IMR-90 (cell line): ENCODE measurements at regions not wholly inside any gene's neighbourhood (a gene's known extent, or its start where the extent isn't known, plus 50 kb on each side); places are given as distances from the start of the nearest gene placed in this dataset.

Experiments
- ATAC-seq: fragments of 200-7000 bp; cut with Tn5 transposase; 2 replicates; pipeline ENCODE4 v1.9.1; 2020; ENCODE audit warnings: low read depth, mild to moderate bottlenecking, moderate library complexity
- BruUV-seq: library from RNA; stranded (reverse); fragments of 400-500 nt; replicated peaks from 2 replicates; lab custom pipeline; 2021; lab: Mats Ljungman, UMichigan
- CTCF ChIA-PET: fragments of 300-600 bp; formaldehyde crosslinking; extraction: SDS; loops from one replicate; lab custom pipeline; 2021; ENCODE audit warnings: antibody characterized with exemption; lab: Yijun Ruan, JAX
- POLR2A ChIA-PET: fragments of 300-600 bp; sonication (Branson Sonifier 250); formaldehyde crosslinking; loops from one replicate; lab custom pipeline; 2022; ENCODE audit warnings: antibody characterized with exemption; ENCODE audit not compliant: unreplicated experiment; lab: Charles Lee
- DNase-seq: peaks from one replicate; pipeline ENCODE4 v3.0.0; 2013
- H2AFZ ChIP-seq: replicated peaks from 2 replicates; pipeline ENCODE3; 2013; ENCODE audit warnings: low read length, mild to moderate bottlenecking; ENCODE audit not compliant: poor library complexity
- H2AK5ac ChIP-seq: 2 replicates; pipeline ENCODE4 v1.6.1; 2013; ENCODE audit warnings: low read depth, low read length, inconsistent platforms
- H2AK9ac ChIP-seq: replicated peaks from 2 replicates; pipeline ENCODE3; 2013; ENCODE audit warnings: mild to moderate bottlenecking, low read depth, low read length, moderate library complexity; ENCODE audit not compliant: poor library complexity
- H2BK120ac ChIP-seq: 2 replicates; pipeline ENCODE4 v1.6.1; 2013; ENCODE audit warnings: low read depth, low read length, inconsistent platforms
- H2BK15ac ChIP-seq: 3 replicates; pipeline ENCODE4 v1.6.1; 2013; ENCODE audit warnings: low read depth, low read length, inconsistent platforms
- H2BK20ac ChIP-seq: 2 replicates; pipeline ENCODE4 v1.6.1; 2013; ENCODE audit warnings: low read depth, mild to moderate bottlenecking, inconsistent platforms, low read length, moderate library complexity
- H2BK5ac ChIP-seq: 2 replicates; pipeline ENCODE4 v1.6.1; 2013; ENCODE audit warnings: mild to moderate bottlenecking, low read depth, low read length, inconsistent platforms; ENCODE audit not compliant: poor library complexity, severe bottlenecking
- H3K14ac ChIP-seq: replicated peaks from 2 replicates; pipeline ENCODE4 v1.6.1; 2013; ENCODE audit warnings: low read depth, low read length, inconsistent platforms
- H3K18ac ChIP-seq: 2 replicates; pipeline ENCODE4 v1.6.1; 2013; ENCODE audit warnings: low read depth, low read length, control low read depth
- H3K23ac ChIP-seq: 2 replicates; pipeline ENCODE4 v1.6.1; 2013; ENCODE audit warnings: low read depth, low read length, inconsistent platforms
- H3K27ac ChIP-seq: 2 replicates; pipeline ENCODE4 v1.5.1; 2013; ENCODE audit warnings: mild to moderate bottlenecking, control low read depth, low read length; ENCODE audit not compliant: insufficient read depth
- H3K27me3 ChIP-seq: 2 replicates; pipeline ENCODE4 v1.6.1; 2013; ENCODE audit warnings: low read length; ENCODE audit not compliant: control insufficient read depth, insufficient read depth
- H3K36me3 ChIP-seq: 2 replicates; pipeline ENCODE4 v1.6.1; 2013; ENCODE audit warnings: low read length, mixed read lengths; ENCODE audit not compliant: control insufficient read depth, insufficient read depth
- H3K4ac ChIP-seq: 2 replicates; pipeline ENCODE4 v1.6.1; 2013; ENCODE audit warnings: low read depth, low read length, inconsistent platforms
- H3K4me1 ChIP-seq: 2 replicates; pipeline ENCODE4 v1.6.1; 2013; ENCODE audit warnings: low read length, mixed read lengths; ENCODE audit not compliant: control insufficient read depth, insufficient read depth
- H3K4me2 ChIP-seq: 2 replicates; pipeline ENCODE4 v1.6.1; 2013; ENCODE audit warnings: low read depth, mild to moderate bottlenecking, control low read depth, low read length, moderate library complexity
- H3K4me3 ChIP-seq: 2 replicates; pipeline ENCODE4 v1.5.1; 2013; ENCODE audit warnings: low read depth, mild to moderate bottlenecking, control low read depth, low read length, moderate library complexity; ENCODE audit not compliant: insufficient read depth
- H3K56ac ChIP-seq: 2 replicates; pipeline ENCODE4 v1.6.1; 2013; ENCODE audit warnings: low read length, inconsistent platforms; ENCODE audit not compliant: insufficient read depth; ENCODE audit errors: extremely low read depth
- H3K79me1 ChIP-seq, 2 experiments: 2 replicates each; pipeline ENCODE4 v1.6.1; 2013; ENCODE audit warnings: low read length in 2 of 2, inconsistent platforms in 1 of 2, low read depth in 1 of 2
- H3K9ac ChIP-seq: 2 replicates; pipeline ENCODE4 v1.6.1; 2013; ENCODE audit warnings: low read depth, low read length, control low read depth
- H3K9me1 ChIP-seq: 2 replicates; pipeline ENCODE4 v1.6.1; 2013; ENCODE audit warnings: low read length, inconsistent platforms; ENCODE audit not compliant: insufficient read depth
- H3K9me3 ChIP-seq: 2 replicates; pipeline ENCODE4 v1.6.1; 2013; ENCODE audit warnings: low read length; ENCODE audit not compliant: control insufficient read depth, insufficient read depth
- H4K20me1 ChIP-seq: 2 replicates; pipeline ENCODE4 v1.6.1; 2013; ENCODE audit warnings: low read length, inconsistent platforms; ENCODE audit not compliant: insufficient read depth
- H4K5ac ChIP-seq: 2 replicates; pipeline ENCODE4 v1.6.1; 2013; ENCODE audit warnings: mild to moderate bottlenecking, low read depth, low read length, control low read depth
- H4K8ac ChIP-seq, 2 experiments: 2 replicates each; pipeline ENCODE4 v1.6.1; 2013; ENCODE audit warnings: low read depth in 2 of 2, low read length in 2 of 2, control low read depth in 1 of 2, inconsistent platforms in 1 of 2
- H4K91ac ChIP-seq: 2 replicates; pipeline ENCODE4 v1.6.1; 2013; ENCODE audit warnings: low read depth, low read length, inconsistent platforms; ENCODE audit not compliant: insufficient read depth
- BHLHE40 ChIP-seq: fragments of 150-350 bp; IDR thresholded peaks from 2 replicates; pipeline ENCODE4 v1.6.1; 2016; ENCODE audit warnings: mild to moderate bottlenecking, low read depth, low read length
- CEBPB ChIP-seq: IDR thresholded peaks from 2 replicates; pipeline ENCODE4 v1.6.1; 2012; ENCODE audit warnings: low read depth, low read length, improper control_type of control experiment
- CHD1 ChIP-seq: IDR thresholded peaks from 2 replicates; pipeline ENCODE4 v1.6.1; 2012; ENCODE audit warnings: low read depth, low read length, improper control_type of control experiment
- NFE2L2 ChIP-seq: fragments of 150-350 bp; IDR thresholded peaks from 2 replicates; pipeline ENCODE4 v1.6.1; 2016; ENCODE audit warnings: low read depth, mild to moderate bottlenecking, low read length
- WGBS, 2 experiments: methylation state at CpG; one replicate each; pipeline versions ENCODE4 v1.1.5 to v1.1.7; 2013; ENCODE audit warnings: missing lambda C conversion rate in 2 of 2; ENCODE audit not compliant: insufficient read length in 1 of 2; ENCODE audit errors: extremely low coverage in 2 of 2; 5-methylcytosine and 5-hydroxymethylcytosine counted together
- dilution Hi-C: fragments of 300-500 bp; cut with HindIII; formaldehyde crosslinking; loops from one replicate; pipeline ENCODE4 v1.14.3; 2018; ENCODE audit warnings: low sequenced_read_pairs; ENCODE audit not compliant: unreplicated experiment
- in situ Hi-C: fragments of 300-500 bp; cut with MboI; formaldehyde crosslinking; loops from 3 replicates; pipeline ENCODE4 v1.14.3; 2019; ENCODE audit warnings: low sequenced_read_pairs, inconsistent platforms, mixed read lengths
- intact Hi-C: fragments of 100-400 bp; cut with micrococcal nuclease; formaldehyde crosslinking; loops from 2 replicates; pipeline ENCODE4 v1.10.0; 2022

DNA sequence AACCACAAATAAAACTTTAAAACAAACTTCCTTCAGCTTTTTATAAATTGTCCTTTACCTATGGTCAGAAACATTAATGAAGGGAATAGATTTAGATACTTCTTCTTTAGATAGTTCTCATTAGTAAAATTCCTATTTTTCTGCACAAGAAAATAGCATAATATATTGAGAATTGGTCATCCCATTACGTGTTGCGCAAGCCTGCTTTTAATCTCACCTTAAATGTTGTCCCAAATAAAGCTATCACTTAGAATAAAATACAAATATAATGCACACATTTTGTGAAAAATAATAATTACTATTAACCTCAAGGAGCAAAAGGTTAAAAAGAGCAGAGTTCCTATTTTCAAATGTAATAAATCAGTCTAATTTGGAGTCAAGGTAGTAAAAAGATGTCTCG is 95.2 kb upstream of the TTC29 start:
- peaks cover 38% of the 10 kb centered on the region for H3K27me3 ChIP-seq
- no peak overlapping the region for H3K4me3 ChIP-seq
- H2AK9ac ChIP-seq, result no peak overlapping the region
- no peaks in the 10 kb centered on the region for H3K9me3 ChIP-seq
- TF ChIP-seq CHD1, result no peak
- no peak for TF ChIP-seq BHLHE40
- peak; percentile 84 for TF ChIP-seq CEBPB
- TF ChIP-seq NFE2L2, result no peak
- ChIA-PET POLR2A (no interaction called here), CTCF (no interaction called here)
- H3K27ac ChIP-seq, result no peak overlapping the region
- no peaks in the 10 kb centered on the region for H3K9me1 ChIP-seq
- H2BK5ac ChIP-seq, result no peak overlapping the region
- H2BK120ac ChIP-seq, result no peak overlapping the region
- BruUV-seq, result no TSS peak
- H3K4me2 ChIP-seq, result no peak overlapping the region
- H4K20me1 ChIP-seq, result no peaks in the 10 kb centered on the region
- H2AK5ac ChIP-seq, result no peak overlapping the region
- no peak overlapping the region for H3K9ac ChIP-seq
- H4K8ac ChIP-seq, result no peak overlapping the region
- intact Hi-C loops, result no loop called here
- H3K36me3 ChIP-seq, result no peaks in the 10 kb centered on the region
- dilution Hi-C loops, result no loop called here
- no peak overlapping the region for H3K14ac ChIP-seq
- H3K18ac ChIP-seq, result no peak overlapping the region
- no peaks in the 10 kb centered on the region for H3K4me1 ChIP-seq
- WGBS, 2 experiments, result no CpG with 5 or more reads among the region's 3 CpGs
- no peak overlapping the region for H4K5ac ChIP-seq
- in situ Hi-C loops, result no loop called here
- no peak overlapping the region for H3K4ac ChIP-seq
- no peak overlapping the region for H3K56ac ChIP-seq
- H2AFZ ChIP-seq, result no peak overlapping the region
- no peaks in the 10 kb centered on the region for H3K79me1 ChIP-seq
- DNase-seq (no peak), ATAC-seq (no peak)
- H4K91ac ChIP-seq, result no peak overlapping the region
- H2BK15ac ChIP-seq, result no peak overlapping the region
- no peak overlapping the region for H3K23ac ChIP-seq
- no peak overlapping the region for H2BK20ac ChIP-seq
